HG03025 (cell line): ENCODE measurements at regions not wholly inside any gene's neighbourhood (a gene's known extent, or its start where the extent isn't known, plus 50 kb on each side); places are given as distances from the start of the nearest gene placed in this dataset.

Source experiments
- ATAC-seq: cut with Tn5 transposase; IDR thresholded peaks from one replicate; pipeline ENCODE4 v1.9.1; 2021; ENCODE audit warnings: mild to moderate bottlenecking, moderate library complexity; ENCODE audit not compliant: unreplicated experiment, low FRiP score

GRCh38 chr18:42258301-42258965, 303.4 kb downstream of the PIK3C3 start:
- no peak for ATAC-seq

GRCh38 chr18:42261731-42262130, 306.7 kb downstream of the PIK3C3 start:
- ATAC-seq, result no peak

- ATAC-seq, result no peak
Observed at GRCh38 chr18:42264497-42264896, 309.5 kb downstream of the PIK3C3 start.

GRCh38 chr18:42268186-42268725, 313.2 kb downstream of the PIK3C3 start:
- no peak for ATAC-seq

- ATAC-seq, result no peak
Observed at GRCh38 chr18:42268798-42269197, 313.8 kb downstream of the PIK3C3 start.

GRCh38 chr18:42271647-42272414, 316.8 kb downstream of the PIK3C3 start:
- ATAC-seq, result no peak

GRCh38 chr18:42274488-42275137, 319.6 kb downstream of the PIK3C3 start:
- ATAC-seq, result no peak

GRCh38 chr18:42275138-42275535, 320.1 kb downstream of the PIK3C3 start:
- no peak for ATAC-seq

- no peak for ATAC-seq
Observed at GRCh38 chr18:42275949-42276730, 321.1 kb downstream of the PIK3C3 start.

GRCh38 chr18:42281124-42281523, 326.1 kb downstream of the PIK3C3 start:
- no peak for ATAC-seq

- ATAC-seq, result no peak
Observed at GRCh38 chr18:42281851-42282250, 326.8 kb downstream of the PIK3C3 start.

- ATAC-seq, result no peak
Observed at GRCh38 chr18:42287047-42287446, 332.0 kb downstream of the PIK3C3 start.

- ATAC-seq, result no peak
Observed at GRCh38 chr18:42288129-42288528, 333.1 kb downstream of the PIK3C3 start.

GRCh38 chr18:42289526-42289925, 334.5 kb downstream of the PIK3C3 start:
- ATAC-seq, result no peak

GRCh38 chr18:42290318-42291307, 335.6 kb downstream of the PIK3C3 start:
- ATAC-seq, result no peak

GRCh38 chr18:42292654-42293053, 337.6 kb downstream of the PIK3C3 start:
- ATAC-seq, result no peak

- ATAC-seq, result no peak
Observed at GRCh38 chr18:42296192-42296591, 341.2 kb downstream of the PIK3C3 start.

GRCh38 chr18:42296723-42297122, 341.7 kb downstream of the PIK3C3 start:
- no peak for ATAC-seq
